Activated CD4-positive, alpha-beta T cell treated with anti-CD3 and anti-CD28 coated beads, Interleukin-2, amount 50 U/mL, for 16 hours (primary cell): ENCODE measurements at regions not wholly inside any gene's neighbourhood (a gene's known extent, or its start where the extent isn't known, plus 50 kb on each side); places are given as distances from the start of the nearest gene placed in this dataset.

Source experiments
- DNase-seq: peaks from one replicate; pipeline ENCODE4 v3.0.0-alpha.2; 2020

DNA sequence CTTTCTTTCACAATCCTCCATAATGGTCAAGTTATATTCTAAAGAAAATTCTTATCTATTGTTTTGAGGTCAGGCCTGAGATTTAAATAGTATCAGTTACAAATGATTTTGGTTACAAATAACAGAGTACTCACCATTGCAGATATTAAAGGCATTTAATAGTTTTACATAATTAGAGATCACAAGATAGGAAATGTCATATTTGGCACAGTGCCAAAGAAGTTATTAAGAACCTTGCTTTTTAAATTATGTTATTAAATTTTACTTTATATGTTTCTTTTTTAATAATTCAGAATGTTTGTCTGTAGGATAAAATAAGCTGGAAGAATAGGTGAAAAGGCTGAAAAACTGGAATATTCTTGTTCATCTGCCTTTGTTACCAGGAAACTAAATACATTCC lies 1174.7 kb downstream of the PCDH18 start:
- DNase-seq, result no peak

- DNase-seq, result no peak
Measured at GRCh38 chr4:136355970-136356369, 1176.3 kb downstream of the PCDH18 start.

DNA sequence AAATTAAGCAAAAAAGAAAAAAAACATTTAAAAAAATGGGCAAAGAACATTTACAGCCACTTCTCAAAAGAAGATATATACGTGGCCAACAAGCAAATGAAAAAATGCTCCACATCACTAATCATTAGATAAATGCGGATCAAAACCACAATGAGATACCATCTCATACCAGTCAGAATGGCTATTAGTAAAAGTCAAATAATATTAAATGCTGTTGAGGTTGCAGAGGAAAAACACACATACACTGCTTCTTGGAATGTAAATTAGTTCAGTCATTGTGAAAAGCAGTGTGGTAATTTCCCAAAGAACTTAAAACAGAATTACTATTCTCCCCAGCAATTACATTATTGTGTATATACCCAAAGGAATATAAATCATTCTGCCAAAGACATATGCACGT lies 1189.0 kb downstream of the PCDH18 start:
- no peak for DNase-seq

DNA sequence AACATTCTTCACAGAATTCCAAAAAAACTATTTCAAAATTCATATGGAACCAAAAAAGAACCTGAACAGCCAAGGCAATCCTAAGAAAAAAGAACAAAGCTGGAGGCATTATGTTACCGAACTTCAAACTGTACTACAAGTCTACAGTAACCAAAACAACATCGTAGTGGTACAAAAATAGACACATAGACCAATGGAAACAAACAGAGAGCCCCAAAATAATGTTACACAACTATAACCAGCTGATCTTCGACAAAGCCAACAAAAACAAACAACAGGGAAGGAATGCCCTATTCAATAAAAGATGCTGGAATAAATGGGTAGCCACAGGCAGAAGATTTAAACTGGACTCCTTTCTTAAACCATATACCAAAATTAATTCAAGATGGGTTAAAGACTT lies 1189.6 kb downstream of the PCDH18 start:
- DNase-seq, result no peak

GRCh38 chr4:136337216-136337615 lies 1195.1 kb downstream of the PCDH18 start:
- DNase-seq, result no peak

DNA sequence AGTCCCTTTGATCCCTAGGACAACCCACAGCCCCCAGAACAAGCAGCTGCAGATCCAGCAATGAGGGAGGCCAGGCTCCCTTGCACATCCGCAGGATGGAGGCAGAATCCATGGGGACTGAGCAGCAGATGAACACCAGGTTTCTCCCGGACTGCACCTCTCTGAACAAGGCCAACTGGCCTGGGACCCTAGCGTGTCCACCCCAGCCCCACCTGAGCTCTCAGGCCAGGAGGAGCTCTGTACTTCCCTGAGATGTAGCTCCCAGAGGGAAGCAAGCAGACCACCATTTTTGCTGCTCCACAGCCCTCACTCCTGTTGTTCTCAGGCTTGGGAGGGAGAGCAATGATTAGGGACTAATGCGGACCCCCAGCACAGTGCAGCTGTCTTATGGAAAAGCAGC lies 1195.8 kb downstream of the PCDH18 start:
- DNase-seq, result no peak

DNA sequence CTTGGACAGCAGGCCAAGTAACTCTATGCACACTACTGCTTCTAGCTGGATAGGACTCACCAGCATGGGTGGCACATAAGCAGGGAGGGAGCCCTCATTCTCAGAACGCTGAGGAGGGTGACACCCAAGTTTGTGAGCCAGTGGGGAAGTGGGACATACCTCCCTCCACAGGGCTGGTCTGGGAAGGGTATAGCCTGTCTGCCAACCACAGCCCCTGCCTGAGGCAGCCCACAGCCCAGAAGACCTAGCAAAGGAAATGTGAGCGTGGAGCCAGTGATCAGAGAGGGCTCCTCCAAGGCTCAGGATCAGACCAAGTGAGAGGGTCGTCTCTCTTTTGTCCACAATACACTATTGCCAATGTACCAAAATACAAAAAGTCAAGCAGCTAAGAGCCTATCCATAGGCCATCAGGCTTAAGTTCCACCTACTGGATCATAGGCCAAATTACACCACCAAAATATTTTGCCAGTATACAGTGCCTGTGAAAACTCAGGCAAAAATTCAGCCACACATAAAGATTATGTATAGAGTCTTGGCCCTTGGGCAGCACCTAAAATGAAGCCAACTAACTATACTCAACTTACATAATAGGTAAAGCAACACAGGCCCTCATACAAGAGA lies 1203.1 kb downstream of the PCDH18 start:
- DNase-seq, result no peak

DNA sequence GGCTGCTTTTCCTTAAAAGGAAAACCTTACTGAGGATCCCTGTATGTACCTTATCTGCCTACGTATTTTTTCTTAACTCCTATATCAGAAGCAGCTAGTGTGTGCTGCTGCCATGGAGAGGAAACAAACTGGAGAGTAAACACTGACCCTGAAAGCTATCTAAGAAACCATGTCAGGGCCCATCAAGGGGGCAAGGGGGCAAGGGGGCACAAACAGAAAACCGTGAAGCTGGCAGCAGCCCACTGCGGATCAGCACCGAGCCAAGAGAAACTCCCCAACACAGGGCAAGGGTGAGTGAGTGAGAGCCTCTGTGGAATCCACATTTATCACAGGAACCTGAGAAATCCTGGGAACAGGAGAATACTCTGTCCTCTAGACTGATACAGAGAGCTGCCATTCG lies 1204.2 kb downstream of the PCDH18 start:
- no peak for DNase-seq

DNA sequence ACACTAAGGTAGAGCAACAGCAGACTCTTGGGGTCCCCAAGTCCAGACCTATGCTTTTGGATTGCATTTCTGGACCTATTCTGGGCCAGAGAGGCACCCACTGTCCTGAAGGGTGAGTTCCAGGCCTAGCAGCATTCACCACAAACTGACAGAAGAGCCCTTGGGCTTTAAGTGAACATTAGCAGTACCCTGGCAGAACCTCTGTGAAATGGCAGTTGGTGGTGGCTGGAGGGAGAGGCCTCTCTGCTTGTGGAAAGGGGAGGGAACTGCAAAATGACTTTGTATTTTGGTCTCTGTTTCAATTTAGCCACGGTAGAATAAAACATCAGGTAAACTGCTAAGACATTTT lies 1211.9 kb downstream of the PCDH18 start:
- DNase-seq, result no peak

- DNase-seq, result no peak
Measured at GRCh38 chr4:136319789-136320464, 1212.4 kb downstream of the PCDH18 start.

- DNase-seq, result no peak
Measured at GRCh38 chr4:136316961-136317360, 1215.3 kb downstream of the PCDH18 start.

- DNase-seq, result no peak
Measured at GRCh38 chr4:136314686-136315085, 1217.6 kb downstream of the PCDH18 start.

- DNase-seq, result no peak
Measured at GRCh38 chr4:136311774-136312173, 1220.5 kb downstream of the PCDH18 start.

DNA sequence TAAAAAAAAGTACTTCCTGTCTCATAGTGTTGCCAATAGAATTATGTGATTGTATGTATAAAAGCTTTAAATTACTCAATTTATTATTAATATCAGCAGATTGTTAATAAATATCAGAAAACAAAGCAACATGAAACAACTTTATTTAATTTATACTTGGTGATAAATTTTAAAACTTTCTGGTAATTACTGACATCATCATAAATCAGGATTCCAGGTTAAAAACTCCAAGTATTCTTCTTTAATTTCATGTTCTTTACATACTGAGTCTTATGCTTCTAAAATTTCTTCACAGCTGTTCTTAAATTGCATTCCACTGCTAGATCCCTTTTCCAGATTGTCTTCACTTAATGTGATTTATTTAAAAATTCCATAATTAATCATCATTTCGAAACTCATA lies 1224.5 kb downstream of the PCDH18 start:
- no peak for DNase-seq

DNA sequence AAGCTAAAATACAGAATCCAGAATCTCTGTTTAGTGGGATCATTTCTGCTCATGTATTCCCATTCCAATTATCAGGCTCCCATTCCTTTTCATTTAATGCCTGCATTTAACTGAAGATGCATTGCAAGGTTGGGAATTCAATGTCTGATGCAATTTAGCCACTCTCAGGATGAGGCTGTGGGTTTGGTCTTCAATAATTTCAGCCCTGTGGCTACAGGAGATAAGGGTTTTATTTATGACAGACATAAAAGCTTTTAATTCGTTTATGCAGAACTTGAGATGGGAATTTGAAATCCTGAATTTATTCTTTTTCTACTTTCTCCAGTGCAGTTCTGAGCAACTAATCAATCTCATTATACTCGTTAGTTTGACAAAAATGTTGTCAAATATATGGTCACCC lies 1225.9 kb downstream of the PCDH18 start:
- DNase-seq, result no peak

- no peak for DNase-seq
Measured at GRCh38 chr4:136302566-136302965, 1229.7 kb downstream of the PCDH18 start.

DNA sequence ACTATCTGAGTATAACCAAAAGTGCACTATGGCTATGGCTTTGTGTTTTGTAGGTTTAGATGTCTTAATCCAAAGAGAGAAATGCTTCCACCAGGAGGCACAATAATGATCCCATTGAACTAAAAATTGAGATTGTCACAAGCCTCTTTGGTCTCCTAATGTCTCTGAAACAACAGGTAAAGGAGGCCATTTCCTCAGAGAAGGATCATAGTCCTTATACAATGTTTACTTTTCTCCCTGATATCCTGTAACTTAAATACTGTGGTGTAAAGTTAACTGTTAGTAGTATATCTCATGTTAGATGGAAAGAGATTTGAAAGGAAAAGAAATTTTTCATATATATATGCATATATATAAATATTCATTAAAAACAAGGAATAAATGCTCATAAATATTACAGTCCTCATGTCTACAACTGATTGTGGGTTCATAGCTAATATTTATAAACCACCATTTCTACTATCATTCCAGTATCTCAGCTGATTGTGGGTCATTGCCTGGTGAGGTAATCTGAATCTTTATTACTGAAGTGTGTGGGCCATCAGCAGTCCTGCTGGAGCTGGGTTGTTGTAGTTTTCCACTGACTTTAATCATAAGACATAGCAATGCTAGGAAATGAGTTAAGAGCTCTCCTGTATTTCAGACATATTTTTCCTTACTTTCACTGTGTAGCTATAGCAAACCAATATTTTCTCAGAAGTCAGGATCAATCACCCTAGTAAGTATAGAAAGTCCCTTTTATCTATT lies 1230.4 kb downstream of the PCDH18 start:
- DNase-seq, result no peak

DNA sequence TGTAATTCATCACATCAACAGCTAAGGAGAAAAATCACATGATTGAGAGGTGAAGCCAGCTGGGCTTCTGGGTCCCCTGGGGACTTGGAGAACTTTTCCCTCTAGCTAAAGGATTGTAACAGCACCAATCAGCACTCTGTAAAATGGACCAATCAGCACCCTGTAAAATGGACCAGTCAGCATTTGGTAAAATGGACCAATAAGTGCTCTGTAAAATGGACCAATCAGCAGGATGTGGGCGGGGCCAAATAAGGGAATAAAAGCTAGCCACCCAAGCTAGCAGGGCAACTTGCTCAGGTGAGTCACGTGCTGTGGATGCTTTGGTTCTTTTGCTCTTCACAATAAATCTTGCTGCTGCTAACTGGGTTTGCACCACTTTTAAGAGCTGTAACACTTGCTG lies 1248.3 kb downstream of the PCDH18 start:
- no peak for DNase-seq

GRCh38 chr4:136281889-136282288 lies 1250.4 kb downstream of the PCDH18 start:
- no peak for DNase-seq

GRCh38 chr4:136281307-136281706 lies 1251.0 kb downstream of the PCDH18 start:
- DNase-seq, result no peak

GRCh38 chr4:136277741-136278140 lies 1254.6 kb downstream of the PCDH18 start:
- DNase-seq, result no peak

GRCh38 chr4:136246876-136247275 lies 1285.4 kb downstream of the PCDH18 start:
- no peak for DNase-seq

DNA sequence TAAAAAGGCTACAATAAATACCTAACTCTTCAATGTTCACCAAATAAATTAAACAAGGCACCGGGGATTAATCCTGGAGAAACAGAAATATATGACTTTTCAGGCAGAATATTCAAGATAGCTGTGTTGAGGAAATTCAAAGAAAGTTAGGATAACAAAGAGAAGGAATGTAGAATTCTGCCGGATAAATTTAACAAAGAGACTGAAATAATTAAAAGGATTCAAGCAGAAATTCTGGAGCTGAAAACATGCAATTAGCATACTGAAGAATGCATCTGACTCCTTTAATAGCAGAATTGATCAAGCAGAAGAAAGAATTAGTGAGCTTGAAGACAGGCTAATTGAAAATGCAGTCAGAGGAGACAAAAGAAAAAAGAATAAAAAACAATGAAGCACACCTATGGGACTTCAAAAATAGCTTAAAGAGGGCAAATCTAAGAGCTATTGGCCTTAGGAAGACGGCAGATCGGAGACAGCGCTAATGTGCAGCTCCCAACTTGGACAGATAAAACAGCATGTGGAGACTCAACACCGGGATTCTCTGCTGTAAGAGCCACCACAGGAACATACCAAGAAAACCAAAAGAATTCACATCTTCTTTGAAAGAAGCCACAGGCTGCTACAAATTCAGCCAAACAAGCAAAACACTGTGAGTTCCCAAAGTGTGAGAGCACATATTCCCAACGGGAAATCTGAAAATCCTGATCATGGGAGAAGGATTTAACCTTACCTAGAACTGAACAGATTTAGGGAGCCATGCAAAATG lies 1290.9 kb downstream of the PCDH18 start:
- DNase-seq, result no peak

- no peak for DNase-seq
Measured at GRCh38 chr4:136227315-136227714, 1305.0 kb downstream of the PCDH18 start.
